Islet precursor cell (in vitro differentiated cells): ENCODE measurements at regions not wholly inside any gene's neighbourhood (a gene's known extent, or its start where the extent isn't known, plus 50 kb on each side); places are given as distances from the start of the nearest gene placed in this dataset.
A peak's percentile ranks its signal among the peaks of the same experiment; 100 is the strongest.

Experiments
- DNase-seq: peaks from one replicate; pipeline ENCODE4 v3.0.0-alpha.2; 2018

- DNase-seq, result no peak
Measured at GRCh38 chr6:4401408-4402368, 266.3 kb upstream of the ECI2 start.

- no peak for DNase-seq
Measured at GRCh38 chr6:4399656-4400055, 264.3 kb upstream of the ECI2 start.

- no peak for DNase-seq
Measured at GRCh38 chr6:4398791-4399190, 263.4 kb upstream of the ECI2 start.

GRCh38 chr6:4397307-4397706, 261.9 kb upstream of the ECI2 start:
- DNase-seq, result no peak

GRCh38 chr6:4396044-4396443, 260.7 kb upstream of the ECI2 start:
- DNase-seq, result no peak

GRCh38 chr6:4395386-4395785, 260.0 kb upstream of the ECI2 start:
- no peak for DNase-seq

- DNase-seq, result peak; percentile 73
Measured at GRCh38 chr6:4394786-4395185, 259.4 kb upstream of the ECI2 start.

GRCh38 chr6:4388675-4389074, 253.3 kb upstream of the ECI2 start:
- DNase-seq, result peak; percentile 88

GRCh38 chr6:4384656-4385055, 249.3 kb upstream of the ECI2 start:
- peak; percentile 72 for DNase-seq

- DNase-seq, result peak; percentile 90
Measured at GRCh38 chr6:4383910-4384638, 248.7 kb upstream of the ECI2 start.

- DNase-seq, result peak; percentile 40
Measured at GRCh38 chr6:4382362-4382853, 247.0 kb upstream of the ECI2 start.

- DNase-seq, result peak; percentile 21
Measured at GRCh38 chr6:4381381-4381780, 246.0 kb upstream of the ECI2 start.

- peak; percentile 22 for DNase-seq
Measured at GRCh38 chr6:4380881-4381281, 245.5 kb upstream of the ECI2 start.

- DNase-seq, result peak; percentile 24
Measured at GRCh38 chr6:4379958-4380357, 244.6 kb upstream of the ECI2 start.

- peak; percentile 43 for DNase-seq
Measured at GRCh38 chr6:4378319-4378996, 243.1 kb upstream of the ECI2 start.

- DNase-seq, result peak; percentile 55
Measured at GRCh38 chr6:4377603-4378002, 242.2 kb upstream of the ECI2 start.

- peak; percentile 70 for DNase-seq
Measured at GRCh38 chr6:4374216-4374615, 238.8 kb upstream of the ECI2 start.

- peak; percentile 25 for DNase-seq
Measured at GRCh38 chr6:4372866-4373265, 237.5 kb upstream of the ECI2 start.

GRCh38 chr6:4371207-4371921, 236.0 kb upstream of the ECI2 start:
- peak; percentile 60 for DNase-seq

- peak; percentile 87 for DNase-seq
Measured at GRCh38 chr6:4370066-4370465, 234.7 kb upstream of the ECI2 start.

- DNase-seq, result no peak
Measured at GRCh38 chr6:4369616-4370015, 234.2 kb upstream of the ECI2 start.

GRCh38 chr6:4368649-4369048, 233.3 kb upstream of the ECI2 start:
- no peak for DNase-seq

GRCh38 chr6:4367643-4368042, 232.3 kb upstream of the ECI2 start:
- peak; percentile 40 for DNase-seq
